H1 (cell line): ENCODE measurements at regions not wholly inside any gene's neighbourhood (a gene's known extent, or its start where the extent isn't known, plus 50 kb on each side); places are given as distances from the start of the nearest gene placed in this dataset.

Experiments
- CTCF ChIA-PET: fragments of 300-600 bp; sonication (Branson Sonifier 250); formaldehyde crosslinking; loops from one replicate; lab custom pipeline; 2021; ENCODE audit not compliant: partially characterized antibody; lab: Charles Lee
- POLR2A ChIA-PET: fragments of 300-600 bp; sonication (Branson Sonifier 250); formaldehyde crosslinking; loops from one replicate; lab custom pipeline; 2021; ENCODE audit warnings: inconsistent platforms; ENCODE audit not compliant: partially characterized antibody; lab: Charles Lee
- DNase-seq, 2 experiments: peaks; one replicate each; pipeline versions ENCODE4 v3.0.0 to v3.0.0-alpha.2; 2010 to 2022; ENCODE audit warnings: low spot score in 2 of 2, low read depth in 1 of 2, mixed read lengths in 1 of 2
- FAIRE-seq: peaks from 2 replicates; lab custom pipeline; 2011; peaks lifted over from hg19 to GRCh38; lab: Jason Lieb, UNC
- H2AFZ ChIP-seq: 2 replicates; pipeline ENCODE4 v1.8.1; 2012; ENCODE audit warnings: low read length, inconsistent platforms
- H2AK5ac ChIP-seq: 2 replicates; pipeline ENCODE4 v1.6.1; 2013; ENCODE audit warnings: low read depth, low read length
- H2BK120ac ChIP-seq: replicated peaks from 2 replicates; pipeline ENCODE3; 2013; ENCODE audit warnings: low read depth, low read length, inconsistent platforms
- H2BK12ac ChIP-seq: 2 replicates; pipeline ENCODE4 v1.6.1; 2013; ENCODE audit warnings: low read depth, low read length
- H2BK15ac ChIP-seq: 2 replicates; pipeline ENCODE4 v1.6.1; 2013; ENCODE audit warnings: low read length
- H2BK20ac ChIP-seq: 2 replicates; pipeline ENCODE4 v1.6.1; 2013; ENCODE audit warnings: low read length
- H2BK5ac ChIP-seq: 2 replicates; pipeline ENCODE4 v1.6.1; 2013; ENCODE audit warnings: low read depth, low read length
- H3K14ac ChIP-seq: 2 replicates; pipeline ENCODE4 v1.6.1; 2013; ENCODE audit warnings: inconsistent platforms; ENCODE audit not compliant: insufficient read length
- H3K18ac ChIP-seq: 2 replicates; pipeline ENCODE4 v1.6.1; 2013; ENCODE audit warnings: low read length; ENCODE audit errors: extremely low read depth
- H3K23ac ChIP-seq: 2 replicates; pipeline ENCODE4 v1.6.1; 2013; ENCODE audit warnings: inconsistent platforms; ENCODE audit not compliant: insufficient read length
- H3K23me2 ChIP-seq: 2 replicates; pipeline ENCODE4 v1.6.1; 2013; ENCODE audit warnings: low read depth, low read length
- H3K27ac ChIP-seq: 2 replicates; pipeline ENCODE4 v1.6.1; 2011; ENCODE audit warnings: low read depth, low read length, inconsistent platforms
- H3K27me3 ChIP-seq, 4 experiments: replicated peaks in 1 of 4; 1 replicate in 1 of 4; 2 replicates in 3 of 4; pipeline versions ENCODE4 v1.6.1 to v1.8.1; 2011 to 2013; ENCODE audit warnings: low read length in 3 of 4, mild to moderate bottlenecking in 3 of 4, inconsistent platforms in 2 of 4, mixed read lengths in 2 of 4, moderate library complexity in 1 of 4; ENCODE audit not compliant: control insufficient read depth in 3 of 4, insufficient read depth in 3 of 4; ENCODE audit errors: extremely low read depth in 1 of 4
- H3K36me3 ChIP-seq, 4 experiments: 2 replicates each; pipeline versions ENCODE4 v1.6.1 to v1.8.1; 2011 to 2013; ENCODE audit warnings: mild to moderate bottlenecking in 4 of 4, low read length in 3 of 4, moderate library complexity in 2 of 4, control low read depth in 1 of 4, inconsistent platforms in 1 of 4; ENCODE audit not compliant: insufficient read depth in 4 of 4, control insufficient read depth in 2 of 4
- H3K4ac ChIP-seq: replicated peaks from 2 replicates; pipeline ENCODE3; 2013; ENCODE audit warnings: low read length, low read depth, mixed read lengths, inconsistent platforms; ENCODE audit not compliant: insufficient read length
- H3K4me1 ChIP-seq, 4 experiments: replicated peaks in 1 of 4; 1 replicate in 1 of 4; 2 replicates in 3 of 4; pipeline versions ENCODE4 v1.6.1 to v1.8.1; 2011 to 2013; ENCODE audit warnings: low read length in 3 of 4, inconsistent platforms in 2 of 4, mixed read lengths in 1 of 4; ENCODE audit not compliant: insufficient read depth in 4 of 4, control insufficient read depth in 3 of 4
- H3K4me2 ChIP-seq, 2 experiments: 2 replicates each; pipeline versions ENCODE4 v1.6.1 to v1.8.1; 2011 to 2013; ENCODE audit warnings: low read depth in 2 of 2, low read length in 2 of 2, control low read depth in 1 of 2, inconsistent platforms in 1 of 2, mild to moderate bottlenecking in 1 of 2; ENCODE audit not compliant: insufficient read depth in 1 of 2
- H3K4me3 ChIP-seq, 4 experiments: fragments of 200-600, 300-600 bp in 1 of 4; sonication (generic), shearing (Covaris generic), sonication (Bioruptor Twin) in 1 of 4; 2 replicates each; pipeline versions ENCODE4 v1.5.1 to v1.8.1; 2011 to 2016; ENCODE audit warnings: low read length in 4 of 4, low read depth in 3 of 4, control low read depth in 2 of 4, inconsistent platforms in 2 of 4, mild to moderate bottlenecking in 2 of 4, mixed read lengths in 1 of 4, moderate library complexity in 1 of 4; ENCODE audit not compliant: insufficient read depth in 2 of 4; ENCODE audit errors: extremely low read depth in 1 of 4
- H3K56ac ChIP-seq: replicated peaks from 2 replicates; pipeline ENCODE3; 2013; ENCODE audit warnings: low read depth, mild to moderate bottlenecking, mixed read lengths, low read length, inconsistent platforms; ENCODE audit not compliant: insufficient read length
- H3K79me1 ChIP-seq: 2 replicates; pipeline ENCODE4 v1.6.1; 2013; ENCODE audit warnings: low read depth, low read length, control low read depth
- H3K79me2 ChIP-seq, 2 experiments: 2 replicates each; pipeline versions ENCODE4 v1.6.1 to v1.8.1; 2012 to 2013; ENCODE audit warnings: low read length in 2 of 2, mild to moderate bottlenecking in 2 of 2, inconsistent platforms in 1 of 2; ENCODE audit not compliant: insufficient read depth in 2 of 2, control insufficient read depth in 1 of 2
- H3K9ac ChIP-seq, 4 experiments: replicated peaks in 1 of 4; 1 replicate in 1 of 4; 2 replicates in 3 of 4; pipeline versions ENCODE4 v1.6.1 to v1.8.1; 2011 to 2013; ENCODE audit warnings: low read depth in 3 of 4, low read length in 3 of 4, control low read depth in 2 of 4, mild to moderate bottlenecking in 2 of 4, moderate library complexity in 2 of 4, inconsistent platforms in 1 of 4; ENCODE audit errors: extremely low read depth in 1 of 4
- H3K9me3 ChIP-seq, 2 experiments: 2 replicates each; pipeline versions ENCODE4 v1.6.1 to v1.8.1; 2012 to 2013; ENCODE audit warnings: mild to moderate bottlenecking in 2 of 2, moderate library complexity in 2 of 2, control low read depth in 1 of 2, inconsistent platforms in 1 of 2, low read depth in 1 of 2, low read length in 1 of 2, mixed read lengths in 1 of 2; ENCODE audit not compliant: insufficient read depth in 2 of 2
- H4K20me1 ChIP-seq, 2 experiments: replicated peaks in 1 of 2; 2 replicates each; pipeline versions ENCODE3 to v1.8.1; 2011 to 2013; ENCODE audit warnings: inconsistent platforms in 2 of 2, low read length in 2 of 2, mild to moderate bottlenecking in 1 of 2; ENCODE audit not compliant: insufficient read depth in 2 of 2, control insufficient read depth in 1 of 2
- H4K5ac ChIP-seq: 2 replicates; pipeline ENCODE4 v1.6.1; 2013; ENCODE audit warnings: low read length, low read depth, mixed read lengths, inconsistent platforms; ENCODE audit not compliant: insufficient read length
- H4K8ac ChIP-seq: 2 replicates; pipeline ENCODE4 v1.8.0; 2013; ENCODE audit warnings: mild to moderate bottlenecking, moderate library complexity, low read length, inconsistent platforms; ENCODE audit not compliant: insufficient read depth; ENCODE audit errors: extremely low read depth
- H4K91ac ChIP-seq: replicated peaks from 2 replicates; pipeline ENCODE3; 2013; ENCODE audit warnings: low read length, mixed read lengths, inconsistent platforms; ENCODE audit not compliant: insufficient read length
- CEBPB ChIP-seq: IDR thresholded peaks from 2 replicates; pipeline ENCODE4 v1.6.1; 2012; ENCODE audit warnings: low read depth, low read length
- NRF1 ChIP-seq: IDR thresholded peaks from 2 replicates; pipeline ENCODE4 v1.6.1; 2011; ENCODE audit warnings: mild to moderate bottlenecking, low read depth, low read length, improper control_type of control experiment
- RNF2 ChIP-seq: fragments of 200-900, 300-1000 bp; sonication (generic); IDR thresholded peaks from 2 replicates; pipeline ENCODE4 v1.7.1; 2016; ENCODE audit warnings: borderline replicate concordance, low read depth, mild to moderate bottlenecking, antibody characterized with exemption, low read length; ENCODE audit not compliant: poor library complexity, severe bottlenecking; ENCODE audit errors: missing control alignments
- SP2 ChIP-seq: IDR thresholded peaks from 2 replicates; pipeline ENCODE4 v1.6.1; 2012; ENCODE audit warnings: mild to moderate bottlenecking, low read length, inconsistent platforms
- WGBS, 2 experiments: shearing (Covaris generic) in 1 of 2; methylation state at CpG; one replicate each; pipeline versions ENCODE4 v1.1.6 to v1.1.7; 2013 to 2015; ENCODE audit warnings: low lambda C conversion rate in 2 of 2, mixed read lengths in 2 of 2, inconsistent platforms in 1 of 2, low coverage in 1 of 2, missing lambda C conversion rate in 1 of 2; ENCODE audit not compliant: insufficient replicate concordance in 2 of 2, insufficient coverage in 1 of 2, insufficient read length in 1 of 2; ENCODE audit errors: extremely low coverage in 1 of 2, missing lambda C conversion rate in 1 of 2; 5-methylcytosine and 5-hydroxymethylcytosine counted together

DNA sequence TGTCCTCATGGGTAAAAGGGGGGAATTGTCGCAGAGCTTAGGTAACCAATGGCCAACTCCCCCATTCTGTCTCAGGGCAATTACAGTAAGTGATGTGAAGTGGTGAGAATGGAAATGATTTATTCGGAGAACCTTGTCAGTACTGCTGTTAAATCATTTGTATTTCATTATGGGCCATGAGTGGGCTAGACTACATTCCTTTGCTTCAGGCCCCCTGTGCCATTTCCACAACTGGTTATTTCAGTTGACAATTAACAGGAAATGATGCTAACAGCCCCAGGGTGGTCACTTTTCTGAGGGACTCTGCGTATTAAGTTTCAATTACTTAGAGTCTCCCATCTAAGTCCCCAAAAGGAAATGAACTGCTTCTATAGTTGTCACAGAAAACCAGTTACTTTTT lies 653.7 kb downstream of the CCDC171 start:
- H3K4me3 ChIP-seq: no peak overlapping the region
- H3K79me1 ChIP-seq: no peaks in the 10 kb centered on the region
- no peak overlapping the region for H2BK120ac ChIP-seq
- 92% methylated on average over 3 of the region's 3 CpGs; no CpG with 5 or more reads in 1 of the 2 experiments for WGBS, 2 experiments
- H3K9ac ChIP-seq: no peak overlapping the region
- H2AFZ ChIP-seq: no peak overlapping the region
- H2AK5ac ChIP-seq: no peak overlapping the region
- H3K79me2 ChIP-seq: no peaks in the 10 kb centered on the region
- H3K4me2 ChIP-seq: no peak overlapping the region
- no peak overlapping the region for H3K14ac ChIP-seq
- no peaks in the 10 kb centered on the region for H4K20me1 ChIP-seq
- no peak for DNase-seq
- no peak overlapping the region for H3K27ac ChIP-seq
- H2BK20ac ChIP-seq: no peak overlapping the region
- no peak overlapping the region for H4K5ac ChIP-seq
- H2BK15ac ChIP-seq: no peak overlapping the region
- no peak overlapping the region for H3K23ac ChIP-seq
- H2BK5ac ChIP-seq: no peak overlapping the region
- no peak overlapping the region for H3K18ac ChIP-seq
- H3K4me1 ChIP-seq: 0 out of 7 replicates have a peak, but pooled peaks cover 0 to 2% (median 0%) of the 10 kb centered on the region in 4 experiments
- H3K36me3 ChIP-seq: no peaks in the 10 kb centered on the region
- no peak for FAIRE-seq
- POLR2A ChIA-PET: no interaction called here
- CTCF ChIA-PET: interaction anchor here (1.1 kb wide), 1 partner anchor 10 kb away, joined by 3 read pairs; no protein-coding TSS in a partner anchor
- no peaks in the 10 kb centered on the region for H3K27me3 ChIP-seq
- H3K56ac ChIP-seq: no peak overlapping the region
- H2BK12ac ChIP-seq: no peak overlapping the region
- H4K8ac ChIP-seq: no peak overlapping the region
- no peaks in the 10 kb centered on the region for H3K9me3 ChIP-seq
- TF ChIP-seq RNF2: no peak
- no peak for TF ChIP-seq SP2
- TF ChIP-seq NRF1: no peak
- no peak for TF ChIP-seq CEBPB
- no peak overlapping the region for H3K4ac ChIP-seq
- H4K91ac ChIP-seq: no peak overlapping the region
- H3K23me2 ChIP-seq: no peaks in the 10 kb centered on the region
